GM12878 (cell line): ENCODE measurements at regions not wholly inside any gene's neighbourhood (a gene's known extent, or its start where the extent isn't known, plus 50 kb on each side); places are given as distances from the start of the nearest gene placed in this dataset.

Experiments
- ATAC-seq: fragments of 200-7000 bp; cut with Tn5 transposase; 3 replicates; pipeline ENCODE4 v1.9.1; 2020; ENCODE audit warnings: mild to moderate bottlenecking, moderate library complexity
- BruUV-seq: library from RNA; stranded (reverse); fragments of 400-500 nt; replicated peaks from 2 replicates; lab custom pipeline; 2021; lab: Mats Ljungman, UMichigan
- CTCF ChIA-PET: fragments of 300-600 bp; sonication (Branson Sonifier 250); formaldehyde crosslinking; extraction: SDS; loops from one replicate; lab custom pipeline; 2021; ENCODE audit warnings: inconsistent platforms; lab: Yijun Ruan, JAX
- POLR2A ChIA-PET: fragments of 350-600 bp; formaldehyde crosslinking; extraction: SDS; loops from one replicate; lab custom pipeline; 2021; ENCODE audit warnings: inconsistent platforms; lab: Charles Lee
- RAD21 ChIA-PET: fragments of 300-600 bp; sonication (Branson Sonifier 250); formaldehyde crosslinking; loops from one replicate; lab custom pipeline; 2023; ENCODE audit warnings: antibody characterized with exemption; ENCODE audit not compliant: unreplicated experiment; lab: Charles Lee
- SMC1A ChIA-PET: fragments of 300-600 bp; sonication (Branson Sonifier 250); formaldehyde crosslinking; loops from one replicate; lab custom pipeline; 2023; ENCODE audit not compliant: unreplicated experiment, uncharacterized antibody; lab: Charles Lee
- DNase-seq: peaks from one replicate; pipeline ENCODE4 v3.0.0-alpha.2; 2011; ENCODE audit warnings: low read depth, low spot score
- FAIRE-seq: peaks from 3 replicates; lab custom pipeline; 2011; peaks lifted over from hg19 to GRCh38; lab: Jason Lieb, UNC
- H2AFZ ChIP-seq: 2 replicates; pipeline ENCODE4 v1.6.0; 2011; ENCODE audit warnings: low read depth, low read length, control low read depth; ENCODE audit not compliant: control insufficient read depth
- H3K27ac ChIP-seq: 2 replicates; pipeline ENCODE4 v1.5.1; 2011; ENCODE audit warnings: control low read depth; ENCODE audit not compliant: control insufficient read depth, insufficient read depth
- H3K27me3 ChIP-seq, 2 experiments: replicated peaks in 1 of 2; 2 replicates each; pipeline versions ENCODE4 v1.6.0 to v1.6.1; 2011; ENCODE audit warnings: low read length in 1 of 2; ENCODE audit not compliant: control insufficient read depth in 2 of 2, insufficient read depth in 2 of 2
- H3K36me3 ChIP-seq, 2 experiments: 2 replicates each; pipeline ENCODE4 v1.5.1; 2011; ENCODE audit warnings: low read length in 1 of 2; ENCODE audit not compliant: control insufficient read depth in 2 of 2, insufficient read depth in 2 of 2
- H3K4me1 ChIP-seq: 2 replicates; pipeline ENCODE4 v1.6.1; 2011; ENCODE audit warnings: mild to moderate bottlenecking, low read length, moderate library complexity, mixed read lengths; ENCODE audit not compliant: control insufficient read depth, insufficient read depth
- H3K4me2 ChIP-seq: 2 replicates; pipeline ENCODE4 v1.6.0; 2011; ENCODE audit warnings: control low read depth; ENCODE audit not compliant: control insufficient read depth, insufficient read depth
- H3K4me3 ChIP-seq: fragments of 200-600 bp; sonication (generic); 2 replicates; pipeline ENCODE4 v1.5.1; 2016
- H3K79me2 ChIP-seq: 2 replicates; pipeline ENCODE4 v1.6.0; 2011; ENCODE audit warnings: low read length; ENCODE audit not compliant: control insufficient read depth, insufficient read depth
- H3K9ac ChIP-seq: 2 replicates; pipeline ENCODE4 v1.8.0; 2011; ENCODE audit warnings: low read length, control low read depth, mixed read lengths; ENCODE audit not compliant: control insufficient read depth, insufficient read depth
- H3K9me3 ChIP-seq: replicated peaks from 3 replicates; pipeline ENCODE4 v1.5.1; 2011; ENCODE audit warnings: mild to moderate bottlenecking, low read length; ENCODE audit not compliant: control insufficient read depth, insufficient read depth
- H4K20me1 ChIP-seq: 2 replicates; pipeline ENCODE4 v1.6.0; 2011; ENCODE audit not compliant: control insufficient read depth, insufficient read depth
- CREM ChIP-seq: IDR thresholded peaks from 2 replicates; pipeline ENCODE4 v1.6.1; 2014; ENCODE audit warnings: antibody characterized with exemption, low read depth
- KDM1A ChIP-seq: fragments of 200-600 bp; sonication (generic); IDR thresholded peaks from 2 replicates; pipeline ENCODE4 v1.6.1; 2016; ENCODE audit warnings: borderline replicate concordance
- PRDM15 ChIP-seq: fragments of 450-650 bp; formaldehyde crosslinking; IDR thresholded peaks from 2 replicates; pipeline ENCODE4 v1.4.0; 2020; ENCODE audit warnings: mild to moderate bottlenecking, moderate library complexity
- RAD51 ChIP-seq: fragments of 450-650 bp; IDR thresholded peaks from 2 replicates; pipeline ENCODE4 v1.6.1; 2016; ENCODE audit warnings: moderate library complexity, mild to moderate bottlenecking, inconsistent platforms
- RUNX3 ChIP-seq: IDR thresholded peaks from 2 replicates; pipeline ENCODE4 v1.6.1; 2012; ENCODE audit warnings: low read length, inconsistent platforms
- WGBS: methylation state at CpG from one replicate; pipeline ENCODE4 v1.1.6; 2016; ENCODE audit warnings: low lambda C conversion rate; ENCODE audit not compliant: insufficient replicate concordance, insufficient coverage; ENCODE audit errors: missing lambda C conversion rate; 5-methylcytosine and 5-hydroxymethylcytosine counted together
- in situ Hi-C: fragments of 300-500 bp; cut with MboI; formaldehyde crosslinking; loops from 9 replicates; pipeline ENCODE4 v1.14.3; 2018; ENCODE audit warnings: mixed read lengths
- intact Hi-C: fragments of 100-400 bp; cut with micrococcal nuclease; formaldehyde crosslinking; loops from one replicate; pipeline ENCODE4 v1.14.2; 2022; ENCODE audit not compliant: unreplicated experiment
- TF ChIP-seq, protein P1 (sequence below), 3 experiments: IDR thresholded peaks in 2 of 3; conservative IDR thresholded peaks in 1 of 3; 2 replicates each; pipeline ENCODE4 v1.5.1; 2011; ENCODE audit warnings: low read depth in 3 of 3, low read length in 3 of 3, mild to moderate bottlenecking in 3 of 3, control low read depth in 2 of 3, moderate library complexity in 2 of 3, inconsistent platforms in 1 of 3, mixed read lengths in 1 of 3; ENCODE audit not compliant: control insufficient read depth in 2 of 3, insufficient read depth in 1 of 3; ENCODE audit errors: extremely low read depth in 1 of 3
- TF ChIP-seq, protein P2 (sequence below): IDR thresholded peaks from 2 replicates; pipeline ENCODE4 v1.6.1; 2012; ENCODE audit warnings: low read depth, low read length, improper control_type of control experiment
- TF ChIP-seq, protein P3 (sequence below): fragments of 450-650 bp; IDR thresholded peaks from 2 replicates; pipeline ENCODE4 v1.6.1; 2018; ENCODE audit warnings: mild to moderate bottlenecking, low read depth, moderate library complexity; ENCODE audit not compliant: partially characterized antibody

GRCh38 chrY:7663261-7663660 is 751.7 kb upstream of the AMELY start:
- POLR2A ChIA-PET, result no interaction called here
- H3K9ac ChIP-seq, result no peak overlapping the region
- no peak overlapping the region for H3K4me3 ChIP-seq
- RAD21 ChIA-PET, result no interaction called here
- ATAC-seq (no peak), DNase-seq (no peak), FAIRE-seq (no peak)
- H2AFZ ChIP-seq, result no peak overlapping the region
- BruUV-seq, result no TSS peak
- H3K4me1 ChIP-seq, result no peaks in the 10 kb centered on the region
- SMC1A ChIA-PET, result no interaction called here
- no CpG with 5 or more reads among the region's 4 CpGs for WGBS
- H3K9me3 ChIP-seq, result no peaks in the 10 kb centered on the region
- no peak overlapping the region for H3K4me2 ChIP-seq
- no peaks in the 10 kb centered on the region for H3K79me2 ChIP-seq
- no peaks in the 10 kb centered on the region for H4K20me1 ChIP-seq
- CTCF ChIA-PET, result no interaction called here
- H3K36me3 ChIP-seq, result no peaks in the 10 kb centered on the region
- H3K27ac ChIP-seq, result no peak overlapping the region
- H3K27me3 ChIP-seq, result no peaks in the 10 kb centered on the region
- in situ Hi-C loops, result no loop called here
- TF ChIP-seq RUNX3 (no peak), KDM1A (no peak), PRDM15 (CRISPR knock-in tag) (no peak), CREM (no peak), RAD51 (no peak)
- TF ChIP-seq, protein P1, sequence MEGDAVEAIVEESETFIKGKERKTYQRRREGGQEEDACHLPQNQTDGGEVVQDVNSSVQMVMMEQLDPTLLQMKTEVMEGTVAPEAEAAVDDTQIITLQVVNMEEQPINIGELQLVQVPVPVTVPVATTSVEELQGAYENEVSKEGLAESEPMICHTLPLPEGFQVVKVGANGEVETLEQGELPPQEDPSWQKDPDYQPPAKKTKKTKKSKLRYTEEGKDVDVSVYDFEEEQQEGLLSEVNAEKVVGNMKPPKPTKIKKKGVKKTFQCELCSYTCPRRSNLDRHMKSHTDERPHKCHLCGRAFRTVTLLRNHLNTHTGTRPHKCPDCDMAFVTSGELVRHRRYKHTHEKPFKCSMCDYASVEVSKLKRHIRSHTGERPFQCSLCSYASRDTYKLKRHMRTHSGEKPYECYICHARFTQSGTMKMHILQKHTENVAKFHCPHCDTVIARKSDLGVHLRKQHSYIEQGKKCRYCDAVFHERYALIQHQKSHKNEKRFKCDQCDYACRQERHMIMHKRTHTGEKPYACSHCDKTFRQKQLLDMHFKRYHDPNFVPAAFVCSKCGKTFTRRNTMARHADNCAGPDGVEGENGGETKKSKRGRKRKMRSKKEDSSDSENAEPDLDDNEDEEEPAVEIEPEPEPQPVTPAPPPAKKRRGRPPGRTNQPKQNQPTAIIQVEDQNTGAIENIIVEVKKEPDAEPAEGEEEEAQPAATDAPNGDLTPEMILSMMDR (IDR thresholded peaks at IDR 0.05 in 2 of 3, conservative IDR thresholded peaks at IDR 0.05 in 1 of 3; ENCODE audit: control insufficient read depth in 2 of 3, extremely low read depth in 1 of 3, insufficient read depth in 1 of 3, low read depth in 3 of 3, low read length in 3 of 3), result no peak
- TF ChIP-seq, protein P2, sequence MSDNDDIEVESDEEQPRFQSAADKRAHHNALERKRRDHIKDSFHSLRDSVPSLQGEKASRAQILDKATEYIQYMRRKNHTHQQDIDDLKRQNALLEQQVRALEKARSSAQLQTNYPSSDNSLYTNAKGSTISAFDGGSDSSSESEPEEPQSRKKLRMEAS, result no peak
- TF ChIP-seq, protein P3, sequence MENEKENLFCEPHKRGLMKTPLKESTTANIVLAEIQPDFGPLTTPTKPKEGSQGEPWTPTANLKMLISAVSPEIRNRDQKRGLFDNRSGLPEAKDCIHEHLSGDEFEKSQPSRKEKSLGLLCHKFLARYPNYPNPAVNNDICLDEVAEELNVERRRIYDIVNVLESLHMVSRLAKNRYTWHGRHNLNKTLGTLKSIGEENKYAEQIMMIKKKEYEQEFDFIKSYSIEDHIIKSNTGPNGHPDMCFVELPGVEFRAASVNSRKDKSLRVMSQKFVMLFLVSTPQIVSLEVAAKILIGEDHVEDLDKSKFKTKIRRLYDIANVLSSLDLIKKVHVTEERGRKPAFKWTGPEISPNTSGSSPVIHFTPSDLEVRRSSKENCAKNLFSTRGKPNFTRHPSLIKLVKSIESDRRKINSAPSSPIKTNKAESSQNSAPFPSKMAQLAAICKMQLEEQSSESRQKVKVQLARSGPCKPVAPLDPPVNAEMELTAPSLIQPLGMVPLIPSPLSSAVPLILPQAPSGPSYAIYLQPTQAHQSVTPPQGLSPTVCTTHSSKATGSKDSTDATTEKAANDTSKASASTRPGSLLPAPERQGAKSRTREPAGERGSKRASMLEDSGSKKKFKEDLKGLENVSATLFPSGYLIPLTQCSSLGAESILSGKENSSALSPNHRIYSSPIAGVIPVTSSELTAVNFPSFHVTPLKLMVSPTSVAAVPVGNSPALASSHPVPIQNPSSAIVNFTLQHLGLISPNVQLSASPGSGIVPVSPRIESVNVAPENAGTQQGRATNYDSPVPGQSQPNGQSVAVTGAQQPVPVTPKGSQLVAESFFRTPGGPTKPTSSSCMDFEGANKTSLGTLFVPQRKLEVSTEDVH, result no peak
- TF ChIP-seq, all 136 proteins: peak for 0
- intact Hi-C loops, result no loop called here
